HepG2 (cell line): ENCODE measurements at regions not wholly inside any gene's neighbourhood (a gene's known extent, or its start where the extent isn't known, plus 50 kb on each side); places are given as distances from the start of the nearest gene placed in this dataset.

ENCODE experiments used
- ATAC-seq: fragments of 200-7000 bp; cut with Tn5 transposase; 3 replicates; pipeline ENCODE4 v1.9.1; 2020; ENCODE audit warnings: mild to moderate bottlenecking, moderate library complexity
- BruUV-seq: library from RNA; stranded (reverse); fragments of 400-500 nt; replicated peaks from 2 replicates; lab custom pipeline; 2021; lab: Mats Ljungman, UMichigan
- CTCF ChIA-PET: fragments of 300-600 bp; formaldehyde crosslinking; extraction: SDS; loops from one replicate; lab custom pipeline; 2021; ENCODE audit warnings: low total read pairs, inconsistent platforms, low intra/inter-chr PET ratio; lab: Yijun Ruan, JAX
- POLR2A ChIA-PET: fragments of 350-600 bp; sonication (Branson Sonifier 250); formaldehyde crosslinking; loops from one replicate; lab custom pipeline; 2020; ENCODE audit warnings: antibody characterized with exemption, inconsistent platforms; lab: Yijun Ruan, JAX
- DNase-seq: peaks from one replicate; pipeline ENCODE4 v3.0.0-alpha.2; 2015; ENCODE audit warnings: low spot score
- FAIRE-seq: peaks from 3 replicates; lab custom pipeline; 2011; peaks lifted over from hg19 to GRCh38; lab: Jason Lieb, UNC
- H2AFZ ChIP-seq: one replicate; pipeline ENCODE4 v1.6.1; 2011; ENCODE audit warnings: low read length, inconsistent platforms
- H3K27ac ChIP-seq: fragments of 300-600 bp; 3 replicates; pipeline ENCODE4 v1.8.0; 2011; ENCODE audit warnings: mixed run types, mild to moderate bottlenecking, mixed read lengths, low read length, inconsistent platforms; ENCODE audit not compliant: insufficient read depth; ENCODE audit errors: extremely low read length
- H3K27me3 ChIP-seq, 2 experiments: fragments of 200-600 bp in 1 of 2; 2 replicates in 1 of 2; 3 replicates in 1 of 2; pipeline versions ENCODE4 v1.6.0 to v1.8.0; 2011; ENCODE audit warnings: low read length in 2 of 2, mild to moderate bottlenecking in 2 of 2, moderate library complexity in 2 of 2, inconsistent platforms in 1 of 2; ENCODE audit not compliant: insufficient read depth in 2 of 2, control insufficient read depth in 1 of 2
- H3K36me3 ChIP-seq, 2 experiments: fragments of 200-600 bp in 1 of 2; replicated peaks in 1 of 2; 2 replicates in 1 of 2; 3 replicates in 1 of 2; pipeline versions ENCODE4 v1.5.1 to v1.8.0; 2011; ENCODE audit warnings: low read length in 2 of 2, inconsistent platforms in 1 of 2; ENCODE audit not compliant: insufficient read depth in 2 of 2, control insufficient read depth in 1 of 2
- H3K4me1 ChIP-seq: 2 replicates; pipeline ENCODE4 v1.5.1; 2012; ENCODE audit warnings: low read length, inconsistent platforms; ENCODE audit not compliant: insufficient read depth
- H3K4me2 ChIP-seq: 2 replicates; pipeline ENCODE4 v1.6.0; 2011; ENCODE audit warnings: low read depth, low read length, inconsistent platforms
- H3K4me3 ChIP-seq, 3 experiments: fragments of 200-600 bp in 1 of 3; sonication (generic), shearing (Covaris generic) in 1 of 3; replicated peaks in 1 of 3; 2 replicates each; pipeline ENCODE4 v1.5.1; 2011 to 2016; ENCODE audit warnings: low read length in 3 of 3, inconsistent platforms in 2 of 3, low read depth in 2 of 3, mild to moderate bottlenecking in 2 of 3, control low read depth in 1 of 3, mixed read lengths in 1 of 3; ENCODE audit not compliant: insufficient read depth in 1 of 3
- H3K79me2 ChIP-seq: one replicate; pipeline ENCODE4 v1.6.1; 2011; ENCODE audit warnings: low read length, inconsistent platforms; ENCODE audit not compliant: insufficient read depth
- H3K9ac ChIP-seq: 2 replicates; pipeline ENCODE4 v1.6.0; 2011; ENCODE audit warnings: mild to moderate bottlenecking, low read depth, low read length, inconsistent platforms; ENCODE audit not compliant: insufficient read depth
- H3K9me3 ChIP-seq: 2 replicates; pipeline ENCODE4 v1.5.1; 2012; ENCODE audit warnings: mild to moderate bottlenecking, low read length
- H4K20me1 ChIP-seq: 2 replicates; pipeline ENCODE4 v1.6.0; 2011; ENCODE audit warnings: inconsistent platforms, mild to moderate bottlenecking, low read length, moderate library complexity; ENCODE audit not compliant: insufficient read depth
- CREM ChIP-seq, 2 experiments: sonication (generic) in 1 of 2; formaldehyde crosslinking in 1 of 2; IDR thresholded peaks; 2 replicates each; pipeline versions ENCODE4 v1.4.0 to v1.6.1; 2016 to 2020; ENCODE audit warnings: antibody characterized with exemption in 1 of 2, mild to moderate bottlenecking in 1 of 2, missing genetic modification reagents in 1 of 2
- NCOA5 ChIP-seq: sonication (generic); formaldehyde crosslinking; IDR thresholded peaks from 2 replicates; pipeline ENCODE4 v1.4.0; 2020; ENCODE audit warnings: missing genetic modification reagents
- SAFB2 ChIP-seq: sonication (generic); formaldehyde crosslinking; IDR thresholded peaks from 2 replicates; pipeline ENCODE4 v1.5.1; 2020; ENCODE audit warnings: missing genetic modification reagents, low read depth, mild to moderate bottlenecking, borderline replicate concordance
- ZFP1 ChIP-seq: IDR thresholded peaks from 2 replicates; pipeline ENCODE4 v1.6.1; 2016
- ZNF513 ChIP-seq: sonication (generic); formaldehyde crosslinking; conservative IDR thresholded peaks from 2 replicates; pipeline ENCODE4 v1.5.0; 2020; ENCODE audit warnings: missing genetic modification reagents
- ZNF549 ChIP-seq: sonication (generic); formaldehyde crosslinking; IDR thresholded peaks from 2 replicates; pipeline ENCODE4 v1.5.0; 2020; ENCODE audit warnings: missing genetic modification reagents
- ZNF737 ChIP-seq: sonication (generic); formaldehyde crosslinking; IDR thresholded peaks from 2 replicates; pipeline ENCODE4 v1.5.0; 2020; ENCODE audit warnings: missing genetic modification reagents, mild to moderate bottlenecking, borderline replicate concordance
- in situ Hi-C: cut with HindIII; loops from 2 replicates; pipeline ENCODE4 v1.10.0; 2017; ENCODE audit warnings: low pct_unique_long_range_greater_than_20kb; ENCODE audit not compliant: extremely low pct_ligation_motif_present
- intact Hi-C: fragments of 100-400 bp; cut with micrococcal nuclease; formaldehyde crosslinking; loops from one replicate; pipeline ENCODE4 v1.10.0; 2022; ENCODE audit not compliant: unreplicated experiment
- TF ChIP-seq, protein P1 (sequence below): sonication (generic); formaldehyde crosslinking; IDR thresholded peaks from 2 replicates; pipeline ENCODE4 v1.8.0; 2022; ENCODE audit warnings: missing genetic modification reagents, mild to moderate bottlenecking, borderline replicate concordance

- Histone ChIP-seq H3K9ac (no peak overlapping the region), H3K79me2 (no peaks in the 10 kb centered on the region), H2AFZ (no peak overlapping the region), H3K4me1 (no peaks in the 10 kb centered on the region), H3K4me2 (no peak overlapping the region), H3K36me3 (no peaks in the 10 kb centered on the region), H3K27ac (no peak overlapping the region), H3K27me3 (no peaks in the 10 kb centered on the region; a peak in 1 of 5 replicates), H3K4me3 (no peak overlapping the region), H3K9me3 (no peaks in the 10 kb centered on the region), H4K20me1 (no peaks in the 10 kb centered on the region)
- FAIRE-seq (no peak), ATAC-seq (no peak), DNase-seq (no peak)
- ChIA-PET POLR2A (no interaction called here), CTCF (no interaction called here)
- no TSS peak for BruUV-seq
- intact Hi-C loops (no loop called here), in situ Hi-C loops (no loop called here)
- TF ChIP-seq ZNF737 (CRISPR knock-in tag): no peak
- no peak for TF ChIP-seq ZNF513 (CRISPR knock-in tag)
- TF ChIP-seq NCOA5 (CRISPR knock-in tag): no peak
- TF ChIP-seq ZFP1 (CRISPR knock-in tag): no peak
- no peak for TF ChIP-seq SAFB2
- TF ChIP-seq CREM (IDR thresholded peaks at IDR 0.05): no peak
- TF ChIP-seq CREM (CRISPR knock-in tag; IDR thresholded peaks at IDR 0.05): no peak
- TF ChIP-seq ZNF549 (CRISPR knock-in tag): no peak
- TF ChIP-seq, protein P1, sequence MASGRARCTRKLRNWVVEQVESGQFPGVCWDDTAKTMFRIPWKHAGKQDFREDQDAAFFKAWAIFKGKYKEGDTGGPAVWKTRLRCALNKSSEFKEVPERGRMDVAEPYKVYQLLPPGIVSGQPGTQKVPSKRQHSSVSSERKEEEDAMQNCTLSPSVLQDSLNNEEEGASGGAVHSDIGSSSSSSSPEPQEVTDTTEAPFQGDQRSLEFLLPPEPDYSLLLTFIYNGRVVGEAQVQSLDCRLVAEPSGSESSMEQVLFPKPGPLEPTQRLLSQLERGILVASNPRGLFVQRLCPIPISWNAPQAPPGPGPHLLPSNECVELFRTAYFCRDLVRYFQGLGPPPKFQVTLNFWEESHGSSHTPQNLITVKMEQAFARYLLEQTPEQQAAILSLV (CRISPR knock-in tag): no peak
Measured at GRCh38 chr2:118726821-118727220, 120.6 kb downstream of the EN1 start.
